ENCODE measurements at regions not wholly inside any gene's neighbourhood (a gene's known extent, or its start where the extent isn't known, plus 50 kb on each side); places are given as distances from the start of the nearest gene placed in this dataset.
"Not testable (repeated sequence)": the region's sequence is repeated elsewhere in the genome, so short reads cannot be mapped to it uniquely, and the experiment has no call there.

- Histone ChIP-seq H4K91ac (ENCODE audit: low read length) (no peak overlapping the region), H3K9me3 (ENCODE audit: control insufficient read depth, low read length) (no peaks in the 10 kb centered on the region), H2BK120ac (ENCODE audit: low read depth, low read length) (no peak overlapping the region), H3K23ac (ENCODE audit: low read length in 2 of 2) (no peak overlapping the region), H3K4me1 (ENCODE audit: control insufficient read depth, insufficient read depth, low read depth, low read length) (peaks cover 7% of the 10 kb centered on the region), H2AK5ac (ENCODE audit: low read length, severe bottlenecking) (peak overlapping the region; percentile 96), H3K14ac (ENCODE audit: low read length in 2 of 2) (no peak overlapping the region), H2BK12ac (ENCODE audit: low read length in 2 of 2) (no peak overlapping the region), H3K27me3 (ENCODE audit: control insufficient read depth in 1 of 2, insufficient read depth in 1 of 2, low read length in 2 of 2) (peaks cover 0 to 5% of the 10 kb centered on the region in 2 experiments), H2BK15ac (ENCODE audit: low read depth, poor library complexity, severe bottlenecking) (peak overlapping the region; percentile 4), H3K18ac (ENCODE audit: low read depth in 1 of 2, low read length in 2 of 2) (no peak overlapping the region), H3K9ac (ENCODE audit: low read length) (peak overlapping the region; percentile 73), H3K4ac (ENCODE audit: low read depth in 1 of 2, low read length in 2 of 2) (no peak overlapping the region), H4K8ac (ENCODE audit: low read length) (no peak overlapping the region), H3K4me2 (ENCODE audit: low read length, poor library complexity, severe bottlenecking) (no peak overlapping the region), H3K4me3 (ENCODE audit: insufficient read depth in 1 of 2, low read depth in 1 of 2, low read length in 2 of 2) (peak overlapping the region in 1 of 2 experiments; percentile 16), H3K36me3 (ENCODE audit: control insufficient read depth in 1 of 2, insufficient read depth in 2 of 2, low read depth in 1 of 2, low read length in 2 of 2) (no peaks in the 10 kb centered on the region), H3K79me1 (replicated peaks; ENCODE audit: low read length, poor library complexity, severe bottlenecking) (no peaks in the 10 kb centered on the region), H2AFZ (ENCODE audit: low read depth, low read length) (no peak overlapping the region), H3K27ac (ENCODE audit: low read length, poor library complexity, severe bottlenecking) (peak overlapping the region; percentile 94), H2BK5ac (ENCODE audit: low read depth, low read length, poor library complexity, severe bottlenecking) (peak overlapping the region; percentile 66)
- DNase-seq = no peak
- WGBS = 91% methylated on average over 9 of the region's 13 CpGs
Observed at GRCh38 chr5:158451993-158452672, 593.2 kb upstream of the CLINT1 start.

DNA sequence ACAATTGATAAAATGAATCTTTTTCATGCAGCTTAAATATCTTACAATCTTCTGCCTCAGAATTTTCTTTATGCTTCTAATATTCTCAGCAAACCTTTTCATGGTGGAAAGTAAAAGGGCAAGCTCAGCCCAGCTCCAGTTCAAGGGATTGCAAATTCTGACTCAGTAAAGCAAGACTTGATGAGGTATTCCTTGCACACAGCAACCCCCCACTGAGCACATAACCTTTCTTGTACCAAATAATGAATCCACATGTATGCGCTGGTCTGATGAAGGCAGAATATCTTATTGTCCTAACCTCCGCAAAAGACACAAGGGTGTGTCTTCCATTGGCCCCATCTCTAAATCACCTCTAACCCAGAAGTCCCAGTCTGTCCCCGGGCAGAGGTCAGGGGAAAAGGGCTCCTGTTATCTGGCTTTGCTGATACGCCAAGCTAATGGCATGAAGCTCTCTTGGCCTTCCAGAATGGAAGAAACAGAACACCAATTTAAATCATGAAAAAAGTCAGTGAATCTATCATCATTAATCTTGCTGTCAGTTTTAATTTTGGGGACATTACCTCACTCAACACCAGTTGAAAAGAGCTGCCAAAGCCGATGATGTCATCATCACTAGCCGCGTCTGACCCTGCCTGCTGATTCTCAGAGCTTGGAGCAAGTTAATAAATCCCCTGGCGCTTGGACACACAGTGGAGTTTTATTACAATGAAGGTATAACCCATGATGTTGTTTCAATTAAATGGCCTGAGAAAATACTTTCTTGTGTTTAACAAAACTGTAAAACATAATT lies 592.5 kb upstream of the CLINT1 start:
- H3K36me3 ChIP-seq (ENCODE audit: control insufficient read depth in 1 of 2, insufficient read depth in 2 of 2, low read depth in 1 of 2, low read length in 2 of 2) = no peaks in the 10 kb centered on the region
- 72% methylated on average over 6 of the region's 8 CpGs for WGBS
- no peak overlapping the region for H2BK15ac ChIP-seq (ENCODE audit: low read depth, poor library complexity, severe bottlenecking)

DNA sequence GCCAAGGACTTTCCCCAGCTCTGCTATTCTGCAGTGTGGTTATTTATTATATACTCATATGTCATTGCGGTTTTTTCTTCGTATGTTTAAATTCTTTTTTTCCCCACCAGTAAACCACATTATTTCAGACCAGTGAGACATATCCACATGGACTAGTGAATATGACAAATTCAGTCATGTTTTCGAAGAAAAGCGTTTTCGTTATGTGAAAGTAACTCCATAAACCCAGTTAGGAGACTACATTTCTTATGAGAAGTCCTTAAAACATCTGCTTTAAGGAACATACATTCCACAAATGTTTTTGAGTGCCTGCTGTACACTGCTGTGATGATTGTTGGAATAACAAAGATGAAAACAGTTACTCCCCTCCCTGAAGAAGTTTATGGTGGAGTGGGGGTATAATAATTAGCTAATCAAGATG lies 591.8 kb upstream of the CLINT1 start:
- Histone ChIP-seq H3K27ac (ENCODE audit: low read length, poor library complexity, severe bottlenecking) (peak overlapping the region; percentile 94), H3K9me3 (ENCODE audit: control insufficient read depth, low read length) (no peaks in the 10 kb centered on the region), H2AFZ (ENCODE audit: low read depth, low read length) (no peak overlapping the region), H3K23ac (ENCODE audit: low read length in 2 of 2) (no peak overlapping the region), H3K14ac (ENCODE audit: low read length in 2 of 2) (no peak overlapping the region), H3K27me3 (ENCODE audit: control insufficient read depth in 1 of 2, insufficient read depth in 1 of 2, low read length in 2 of 2) (peaks cover 0 to 5% of the 10 kb centered on the region in 2 experiments), H4K91ac (ENCODE audit: low read length) (no peak overlapping the region), H3K4me1 (ENCODE audit: control insufficient read depth, insufficient read depth, low read depth, low read length) (peaks cover 6% of the 10 kb centered on the region), H2BK12ac (ENCODE audit: low read length in 2 of 2) (no peak overlapping the region), H2AK5ac (ENCODE audit: low read length, severe bottlenecking) (no peak overlapping the region), H3K9ac (ENCODE audit: low read length) (peak overlapping the region; percentile 73), H3K18ac (ENCODE audit: low read depth in 1 of 2, low read length in 2 of 2) (no peak overlapping the region), H2BK5ac (ENCODE audit: low read depth, low read length, poor library complexity, severe bottlenecking) (no peak overlapping the region), H3K4me3 (ENCODE audit: insufficient read depth in 1 of 2, low read depth in 1 of 2, low read length in 2 of 2) (no peak overlapping the region), H3K36me3 (ENCODE audit: control insufficient read depth in 1 of 2, insufficient read depth in 2 of 2, low read depth in 1 of 2, low read length in 2 of 2) (no peaks in the 10 kb centered on the region), H4K8ac (ENCODE audit: low read length) (no peak overlapping the region), H3K4ac (ENCODE audit: low read depth in 1 of 2, low read length in 2 of 2) (no peak overlapping the region), H2BK120ac (ENCODE audit: low read depth, low read length) (no peak overlapping the region), H2BK15ac (ENCODE audit: low read depth, poor library complexity, severe bottlenecking) (no peak overlapping the region), H3K79me1 (replicated peaks; ENCODE audit: low read length, poor library complexity, severe bottlenecking) (no peaks in the 10 kb centered on the region), H3K4me2 (ENCODE audit: low read length, poor library complexity, severe bottlenecking) (no peak overlapping the region)
- WGBS = 65% methylated on average over 5 of the region's 5 CpGs
- DNase-seq = peak; percentile 8

More for the DNA sequence above, 592.5 kb upstream of the CLINT1 start:
- Histone ChIP-seq H3K23ac (ENCODE audit: low read length in 2 of 2) (no peak overlapping the region), H2BK12ac (ENCODE audit: low read length in 2 of 2) (no peak overlapping the region), H3K9ac (ENCODE audit: low read length) (peak overlapping the region; percentile 73), H3K27ac (ENCODE audit: low read length, poor library complexity, severe bottlenecking) (peak overlapping the region; percentile 94), H3K4me2 (ENCODE audit: low read length, poor library complexity, severe bottlenecking) (peak overlapping the region; percentile 30), H3K79me1 (replicated peaks; ENCODE audit: low read length, poor library complexity, severe bottlenecking) (no peaks in the 10 kb centered on the region), H3K9me3 (ENCODE audit: control insufficient read depth, low read length) (no peaks in the 10 kb centered on the region), H2BK120ac (ENCODE audit: low read depth, low read length) (no peak overlapping the region), H4K8ac (ENCODE audit: low read length) (no peak overlapping the region), H3K4me3 (ENCODE audit: insufficient read depth in 1 of 2, low read depth in 1 of 2, low read length in 2 of 2) (no peak overlapping the region), H4K91ac (ENCODE audit: low read length) (no peak overlapping the region), H3K27me3 (ENCODE audit: control insufficient read depth in 1 of 2, insufficient read depth in 1 of 2, low read length in 2 of 2) (peaks cover 0 to 5% of the 10 kb centered on the region in 2 experiments), H3K18ac (ENCODE audit: low read depth in 1 of 2, low read length in 2 of 2) (no peak overlapping the region), H2AK5ac (ENCODE audit: low read length, severe bottlenecking) (peak overlapping the region; percentile 33), H2BK5ac (ENCODE audit: low read depth, low read length, poor library complexity, severe bottlenecking) (peak overlapping the region; percentile 74), H3K4me1 (ENCODE audit: control insufficient read depth, insufficient read depth, low read depth, low read length) (peaks cover 7% of the 10 kb centered on the region), H3K14ac (ENCODE audit: low read length in 2 of 2) (no peak overlapping the region), H3K4ac (ENCODE audit: low read depth in 1 of 2, low read length in 2 of 2) (no peak overlapping the region), H2AFZ (ENCODE audit: low read depth, low read length) (no peak overlapping the region)
- DNase-seq = no peak

- not testable (repeated sequence) for H3K4me3 ChIP-seq (ENCODE audit: insufficient read depth in 1 of 2, low read depth in 1 of 2, low read length in 2 of 2); H3K27me3 ChIP-seq (ENCODE audit: control insufficient read depth in 1 of 2, insufficient read depth in 1 of 2, low read length in 2 of 2); H2BK15ac ChIP-seq (ENCODE audit: low read depth, poor library complexity, severe bottlenecking); H3K18ac ChIP-seq (ENCODE audit: low read depth in 1 of 2, low read length in 2 of 2); H3K27ac ChIP-seq (ENCODE audit: low read length, poor library complexity, severe bottlenecking); H2BK5ac ChIP-seq (ENCODE audit: low read depth, low read length, poor library complexity, severe bottlenecking); H3K4ac ChIP-seq (ENCODE audit: low read depth in 1 of 2, low read length in 2 of 2); H4K91ac ChIP-seq (ENCODE audit: low read length); H2AFZ ChIP-seq (ENCODE audit: low read depth, low read length); H3K79me1 ChIP-seq (replicated peaks; ENCODE audit: low read length, poor library complexity, severe bottlenecking); H3K23ac ChIP-seq (ENCODE audit: low read length in 2 of 2); H4K8ac ChIP-seq (ENCODE audit: low read length); DNase-seq; H3K9ac ChIP-seq (ENCODE audit: low read length); H2BK12ac ChIP-seq (ENCODE audit: low read length in 2 of 2); H3K9me3 ChIP-seq (ENCODE audit: control insufficient read depth, low read length); H3K4me1 ChIP-seq (ENCODE audit: control insufficient read depth, insufficient read depth, low read depth, low read length); H3K14ac ChIP-seq (ENCODE audit: low read length in 2 of 2); H3K36me3 ChIP-seq (ENCODE audit: control insufficient read depth in 1 of 2, insufficient read depth in 2 of 2, low read depth in 1 of 2, low read length in 2 of 2); H3K4me2 ChIP-seq (ENCODE audit: low read length, poor library complexity, severe bottlenecking); H2BK120ac ChIP-seq (ENCODE audit: low read depth, low read length); H2AK5ac ChIP-seq (ENCODE audit: low read length, severe bottlenecking)
- WGBS = 85% methylated on average over 6 of the region's 6 CpGs
Observed at GRCh38 chr5:158446761-158447160, 587.8 kb upstream of the CLINT1 start.

All from mesenchymal stem cell (in vitro differentiated cells and primary cell).